ENCODE measurements at regions not wholly inside any gene's neighbourhood (a gene's known extent, or its start where the extent isn't known, plus 50 kb on each side); places are given as distances from the start of the nearest gene placed in this dataset.

- no peak overlapping the region for H3T11ph ChIP-seq (ENCODE audit: low read length)
- H3K36me3 Mint-ChIP-seq (ENCODE audit: insufficient read depth in 1 of 3, low read depth in 3 of 3), result no peaks in the 10 kb centered on the region
- H3K9me3 Mint-ChIP-seq, result no peaks in the 10 kb centered on the region
- H3K9ac ChIP-seq (ENCODE audit: extremely low read depth, insufficient read length, low read length), result no peak overlapping the region
- no peak overlapping the region for H3K18ac ChIP-seq (ENCODE audit: insufficient read length, low read depth, low read length)
- H2BK12ac ChIP-seq (ENCODE audit: insufficient read length, low read depth, low read length), result no peak overlapping the region
- no peaks in the 10 kb centered on the region for H3K79me2 ChIP-seq (ENCODE audit: insufficient read depth, low read length)
- no peak for TF ChIP-seq CTCF (conservative IDR thresholded peaks at IDR 0.05)
- no peak overlapping the region for H4K8ac ChIP-seq (replicated peaks; ENCODE audit: insufficient read length, low read depth, low read length)
- H3K4me1 ChIP-seq (ENCODE audit: insufficient read depth, low read length), result no peaks in the 10 kb centered on the region
- peaks cover 0 to 3% of the 10 kb centered on the region in 2 experiments; a peak in 1 of 4 replicates for H3K4me1 Mint-ChIP-seq
- WGBS (ENCODE audit: extremely low coverage, insufficient read length, low lambda C conversion rate), result no CpG with 5 or more reads among the region's 3 CpGs
- H3K14ac ChIP-seq (ENCODE audit: insufficient read depth, low read length), result no peak overlapping the region
- H2AFZ ChIP-seq (ENCODE audit: low read length), result no peak overlapping the region
- no peak overlapping the region for H4K5ac ChIP-seq (ENCODE audit: insufficient read length, low read depth, low read length)
- H3K23me2 ChIP-seq (ENCODE audit: insufficient read length, low read depth, low read length, poor library complexity, severe bottlenecking), result no peaks in the 10 kb centered on the region
- H3K56ac ChIP-seq (ENCODE audit: insufficient read length, low read depth, low read length), result no peak overlapping the region
- no peak overlapping the region for H4K91ac ChIP-seq (ENCODE audit: insufficient read length, low read depth, low read length)
- no peak overlapping the region for H3K27ac Mint-ChIP-seq
- no peaks in the 10 kb centered on the region for H3K9me3 ChIP-seq (ENCODE audit: control insufficient read depth, low read depth, low read length)
- H2BK15ac ChIP-seq (ENCODE audit: low read depth, low read length), result no peak overlapping the region
- H3K79me1 ChIP-seq (ENCODE audit: insufficient read depth, low read depth, low read length, poor library complexity, severe bottlenecking), result no peaks in the 10 kb centered on the region
- H3K27me3 ChIP-seq (ENCODE audit: insufficient read depth, low read length), result no peaks in the 10 kb centered on the region
- no peak overlapping the region for H2BK5ac ChIP-seq (ENCODE audit: insufficient read length, low read length)
- H3K27me3 Mint-ChIP-seq (ENCODE audit: low read depth), result no peaks in the 10 kb centered on the region
- no peak for DNase-seq
- H3K23ac ChIP-seq (ENCODE audit: insufficient read length, low read depth, low read length), result no peak overlapping the region
- H3K27ac ChIP-seq (ENCODE audit: insufficient read length, low read depth, low read length), result no peak overlapping the region
- no peaks in the 10 kb centered on the region for H4K20me1 ChIP-seq (ENCODE audit: control insufficient read depth, insufficient read depth, insufficient read length)
- H3K4me2 ChIP-seq (ENCODE audit: insufficient read depth, insufficient read length, low read length), result no peak overlapping the region
- no peak overlapping the region for H2AK5ac ChIP-seq (ENCODE audit: insufficient read length, low read length)
- H2BK120ac ChIP-seq (ENCODE audit: low read depth, low read length, poor library complexity, severe bottlenecking), result no peak overlapping the region
- H3K4me3 Mint-ChIP-seq, result no peak overlapping the region
- no peak overlapping the region for H2BK20ac ChIP-seq (ENCODE audit: low read depth, low read length, poor library complexity, severe bottlenecking)
- H3K4ac ChIP-seq (ENCODE audit: low read depth, low read length), result no peak overlapping the region
These were observed 114.8 kb downstream of the TYW3 start for GRCh38 chr1:74847715-74848114.

Data from H9 (cell line).